ENCODE measurements at regions not wholly inside any gene's neighbourhood (a gene's known extent, or its start where the extent isn't known, plus 50 kb on each side); places are given as distances from the start of the nearest gene placed in this dataset.

- Histone ChIP-seq H3K36me3 (ENCODE audit: low read length) (no peaks in the 10 kb centered on the region), H3K79me2 (ENCODE audit: insufficient read depth, low read length) (no peaks in the 10 kb centered on the region), H3K9ac (ENCODE audit: low read length) (no peak overlapping the region), H3K9me3 (ENCODE audit: insufficient read depth, low read length) (no peaks in the 10 kb centered on the region), H3F3A (ENCODE audit: insufficient read depth) (no peaks in the 10 kb centered on the region), H2AFZ (ENCODE audit: low read depth, low read length, severe bottlenecking) (no peak overlapping the region), H4K20me1 (ENCODE audit: low read depth, low read length) (no peaks in the 10 kb centered on the region), H3K27ac (ENCODE audit: low read depth, low read length) (no peak overlapping the region), H3K27me3 (ENCODE audit: low read length) (no peaks in the 10 kb centered on the region), H3K9me2 (replicated peaks; ENCODE audit: insufficient read depth, low read length) (no peaks in the 10 kb centered on the region), H3K4me3 (ENCODE audit: insufficient read depth, low read length, poor library complexity, severe bottlenecking) (no peak overlapping the region), H3K4me2 (ENCODE audit: low read depth, low read length, poor library complexity, severe bottlenecking) (no peak overlapping the region)
- TF ChIP-seq EZH2phosphoT487 (conservative IDR thresholded peaks at IDR 0.05; ENCODE audit: low read length) (no peak), CTCF (IDR thresholded peaks at IDR 0.05; ENCODE audit: insufficient read depth, low read length, poor library complexity, severe bottlenecking) (no peak)
Observed at GRCh38 chr2:139217641-139218040, 437.5 kb upstream of the NXPH2 start.

- H3K79me2 ChIP-seq (ENCODE audit: insufficient read depth, low read length) = no peaks in the 10 kb centered on the region
- H3K9me2 ChIP-seq (replicated peaks; ENCODE audit: insufficient read depth, low read length) = no peaks in the 10 kb centered on the region
- H3K9ac ChIP-seq (ENCODE audit: low read length) = no peak overlapping the region
- TF ChIP-seq CTCF (IDR thresholded peaks at IDR 0.05; ENCODE audit: insufficient read depth, low read length, poor library complexity, severe bottlenecking) (no peak), EZH2phosphoT487 (conservative IDR thresholded peaks at IDR 0.05; ENCODE audit: low read length) (no peak)
- no peak overlapping the region for H3K27ac ChIP-seq (ENCODE audit: low read depth, low read length)
- no peaks in the 10 kb centered on the region for H3K36me3 ChIP-seq (ENCODE audit: low read length)
- H3K4me2 ChIP-seq (ENCODE audit: low read depth, low read length, poor library complexity, severe bottlenecking) = no peak overlapping the region
- H2AFZ ChIP-seq (ENCODE audit: low read depth, low read length, severe bottlenecking) = no peak overlapping the region
- H3K4me3 ChIP-seq (ENCODE audit: insufficient read depth, low read length, poor library complexity, severe bottlenecking) = no peak overlapping the region
- no peaks in the 10 kb centered on the region for H3F3A ChIP-seq (ENCODE audit: insufficient read depth)
- H3K27me3 ChIP-seq (ENCODE audit: low read length) = no peaks in the 10 kb centered on the region
- H3K9me3 ChIP-seq (ENCODE audit: insufficient read depth, low read length) = no peaks in the 10 kb centered on the region
- no peaks in the 10 kb centered on the region for H4K20me1 ChIP-seq (ENCODE audit: low read depth, low read length)
Observed at GRCh38 chr2:139216435-139216834, 436.2 kb upstream of the NXPH2 start.

GRCh38 chr2:139214801-139215200 is 434.6 kb upstream of the NXPH2 start:
- Histone ChIP-seq H4K20me1 (ENCODE audit: low read depth, low read length) (no peaks in the 10 kb centered on the region), H3K9me2 (replicated peaks; ENCODE audit: insufficient read depth, low read length) (no peaks in the 10 kb centered on the region), H3F3A (ENCODE audit: insufficient read depth) (no peaks in the 10 kb centered on the region), H3K9me3 (ENCODE audit: insufficient read depth, low read length) (no peaks in the 10 kb centered on the region), H3K9ac (ENCODE audit: low read length) (no peak overlapping the region), H3K4me2 (ENCODE audit: low read depth, low read length, poor library complexity, severe bottlenecking) (no peak overlapping the region), H3K36me3 (ENCODE audit: low read length) (no peaks in the 10 kb centered on the region), H3K79me2 (ENCODE audit: insufficient read depth, low read length) (no peaks in the 10 kb centered on the region), H3K4me3 (ENCODE audit: insufficient read depth, low read length, poor library complexity, severe bottlenecking) (no peak overlapping the region), H3K27me3 (ENCODE audit: low read length) (no peaks in the 10 kb centered on the region), H3K27ac (ENCODE audit: low read depth, low read length) (no peak overlapping the region), H2AFZ (ENCODE audit: low read depth, low read length, severe bottlenecking) (no peak overlapping the region)
- no peak for TF ChIP-seq CTCF (IDR thresholded peaks at IDR 0.05; ENCODE audit: insufficient read depth, low read length, poor library complexity, severe bottlenecking)

GRCh38 chr2:139209586-139209985 is 429.4 kb upstream of the NXPH2 start:
- no peak overlapping the region for H3K9ac ChIP-seq (ENCODE audit: low read length)
- no peak overlapping the region for H2AFZ ChIP-seq (ENCODE audit: low read depth, low read length, severe bottlenecking)
- no peaks in the 10 kb centered on the region for H3K9me3 ChIP-seq (ENCODE audit: insufficient read depth, low read length)
- no peak overlapping the region for H3K4me2 ChIP-seq (ENCODE audit: low read depth, low read length, poor library complexity, severe bottlenecking)
- H3K79me2 ChIP-seq (ENCODE audit: insufficient read depth, low read length) = no peaks in the 10 kb centered on the region
- no peaks in the 10 kb centered on the region for H3K9me2 ChIP-seq (replicated peaks; ENCODE audit: insufficient read depth, low read length)
- H3K27me3 ChIP-seq (ENCODE audit: low read length) = no peaks in the 10 kb centered on the region
- TF ChIP-seq EZH2phosphoT487 (conservative IDR thresholded peaks at IDR 0.05; ENCODE audit: low read length) = no peak
- no peak for TF ChIP-seq CTCF (IDR thresholded peaks at IDR 0.05; ENCODE audit: insufficient read depth, low read length, poor library complexity, severe bottlenecking)
- no peaks in the 10 kb centered on the region for H3K36me3 ChIP-seq (ENCODE audit: low read length)
- H3F3A ChIP-seq (ENCODE audit: insufficient read depth) = no peaks in the 10 kb centered on the region
- H3K4me3 ChIP-seq (ENCODE audit: insufficient read depth, low read length, poor library complexity, severe bottlenecking) = no peak overlapping the region
- H3K27ac ChIP-seq (ENCODE audit: low read depth, low read length) = no peak overlapping the region
- no peaks in the 10 kb centered on the region for H4K20me1 ChIP-seq (ENCODE audit: low read depth, low read length)
